Kidney (tissue), 13 donors: ENCODE measurements at regions not wholly inside any gene's neighbourhood (a gene's known extent, or its start where the extent isn't known, plus 50 kb on each side); places are given as distances from the start of the nearest gene placed in this dataset.

ENCODE experiments used
- DNase-seq, 5 donors: peaks; one replicate each; pipeline ENCODE4 v3.0.0-alpha.2; 2013 to 2020
- FAIRE-seq: peaks from 2 replicates; lab custom pipeline; 2012; peaks lifted over from hg19 to GRCh38; lab: Jason Lieb, UNC
- H3K27ac ChIP-seq, 2 donors: one replicate each; pipeline ENCODE4 v1.7.0; 2013; ENCODE audit warnings: low read depth in 2 of 2, low read length in 2 of 2, inconsistent platforms in 1 of 2
- H3K27me3 ChIP-seq: one replicate; pipeline ENCODE4 v1.7.1; 2013; ENCODE audit warnings: low read length, inconsistent platforms; ENCODE audit not compliant: control insufficient read depth, insufficient read depth
- H3K36me3 ChIP-seq, 3 donors: one replicate each; pipeline versions ENCODE4 v1.7.0 to v1.7.1; 2013; ENCODE audit warnings: low read length in 3 of 3, control low read depth in 1 of 3, inconsistent platforms in 1 of 3; ENCODE audit not compliant: insufficient read depth in 3 of 3, control insufficient read depth in 2 of 3
- H3K4me1 ChIP-seq, 3 donors: one replicate each; pipeline versions ENCODE4 v1.7.0 to v1.7.1; 2013; ENCODE audit warnings: low read length in 3 of 3, inconsistent platforms in 1 of 3, low read depth in 1 of 3; ENCODE audit not compliant: control insufficient read depth in 2 of 3, insufficient read depth in 2 of 3
- H3K4me3 ChIP-seq, 3 donors: one replicate each; pipeline versions ENCODE4 v1.7.0 to v1.8.1; 2013; ENCODE audit warnings: low read length in 3 of 3, control low read depth in 1 of 3, inconsistent platforms in 1 of 3
- H3K9ac ChIP-seq, 3 donors: one replicate each; pipeline versions ENCODE4 v1.7.0 to v1.7.1; 2013; ENCODE audit warnings: low read length in 3 of 3, control low read depth in 1 of 3, inconsistent platforms in 1 of 3
- H3K9me3 ChIP-seq, 3 donors: one replicate each; pipeline versions ENCODE4 v1.7.0 to v1.7.1; 2013; ENCODE audit warnings: low read length in 3 of 3, control low read depth in 1 of 3, inconsistent platforms in 1 of 3; ENCODE audit not compliant: control insufficient read depth in 2 of 3, insufficient read depth in 1 of 3
- intact Hi-C: fragments of 100-400 bp; cut with DNase I; formaldehyde crosslinking; loops from one replicate; pipeline ENCODE4 v1.11.1; 2022
- TF ChIP-seq, protein P1 (sequence below): IDR thresholded peaks from 3 replicates; pipeline ENCODE4 v1.5.1; 2012; ENCODE audit warnings: mild to moderate bottlenecking, moderate library complexity, borderline replicate concordance; ENCODE audit not compliant: insufficient read depth; ENCODE audit errors: extremely low read depth
- donor health status: control.
- donor health status: control.
- donor health status: control.
- donor health status: control.
- donor health status: control.
- donor health status: DM: yes; HTN: yes; CAD: no.
- donor health status: Normal renal cell carcinoma (clear cell type).

- H3K36me3 ChIP-seq = no peaks in the 10 kb centered on the region
- H3K4me3 ChIP-seq = no peak overlapping the region
- intact Hi-C loops = no loop called here
- no peak overlapping the region for H3K9ac ChIP-seq
- no peaks in the 10 kb centered on the region for H3K4me1 ChIP-seq
- H3K9me3 ChIP-seq = no peaks in the 10 kb centered on the region
- DNase-seq (no peak), FAIRE-seq (no peak)
- H3K27ac ChIP-seq = no peak overlapping the region
- TF ChIP-seq, protein P1, sequence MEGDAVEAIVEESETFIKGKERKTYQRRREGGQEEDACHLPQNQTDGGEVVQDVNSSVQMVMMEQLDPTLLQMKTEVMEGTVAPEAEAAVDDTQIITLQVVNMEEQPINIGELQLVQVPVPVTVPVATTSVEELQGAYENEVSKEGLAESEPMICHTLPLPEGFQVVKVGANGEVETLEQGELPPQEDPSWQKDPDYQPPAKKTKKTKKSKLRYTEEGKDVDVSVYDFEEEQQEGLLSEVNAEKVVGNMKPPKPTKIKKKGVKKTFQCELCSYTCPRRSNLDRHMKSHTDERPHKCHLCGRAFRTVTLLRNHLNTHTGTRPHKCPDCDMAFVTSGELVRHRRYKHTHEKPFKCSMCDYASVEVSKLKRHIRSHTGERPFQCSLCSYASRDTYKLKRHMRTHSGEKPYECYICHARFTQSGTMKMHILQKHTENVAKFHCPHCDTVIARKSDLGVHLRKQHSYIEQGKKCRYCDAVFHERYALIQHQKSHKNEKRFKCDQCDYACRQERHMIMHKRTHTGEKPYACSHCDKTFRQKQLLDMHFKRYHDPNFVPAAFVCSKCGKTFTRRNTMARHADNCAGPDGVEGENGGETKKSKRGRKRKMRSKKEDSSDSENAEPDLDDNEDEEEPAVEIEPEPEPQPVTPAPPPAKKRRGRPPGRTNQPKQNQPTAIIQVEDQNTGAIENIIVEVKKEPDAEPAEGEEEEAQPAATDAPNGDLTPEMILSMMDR = no peak
- H3K27me3 ChIP-seq = no peaks in the 10 kb centered on the region
Measured at GRCh38 chr12:58242796-58243630, 301.6 kb downstream of the ATP23 start.

- no peak for FAIRE-seq
- H3K9me3 ChIP-seq = no peaks in the 10 kb centered on the region
- no peak overlapping the region for H3K27ac ChIP-seq
- no peaks in the 10 kb centered on the region for H3K36me3 ChIP-seq
- TF ChIP-seq, protein P1 = no peak
- H3K9ac ChIP-seq = no peak overlapping the region
- H3K4me1 ChIP-seq = no peaks in the 10 kb centered on the region
- intact Hi-C loops = no loop called here
- no peak overlapping the region for H3K4me3 ChIP-seq
- H3K27me3 ChIP-seq = no peaks in the 10 kb centered on the region
- no peak for DNase-seq
Measured at GRCh38 chr12:58247633-58248032, 306.3 kb downstream of the ATP23 start.

- Histone ChIP-seq H3K4me1 (no peaks in the 10 kb centered on the region), H3K9ac (no peak overlapping the region), H3K4me3 (no peak overlapping the region), H3K36me3 (no peaks in the 10 kb centered on the region), H3K27ac (no peak overlapping the region), H3K27me3 (no peaks in the 10 kb centered on the region), H3K9me3 (no peaks in the 10 kb centered on the region)
- TF ChIP-seq, protein P1 = no peak
- intact Hi-C loops = no loop called here
- DNase-seq (no peak), FAIRE-seq (no peak)
Measured at GRCh38 chr12:58248599-58248998, 307.2 kb downstream of the ATP23 start.
